ENCODE measurements at regions not wholly inside any gene's neighbourhood (a gene's known extent, or its start where the extent isn't known, plus 50 kb on each side); places are given as distances from the start of the nearest gene placed in this dataset.

GRCh38 chr18:33841221-33841967, 263.4 kb downstream of the ASXL3 start:
- WGBS, 2 donors: 85 to 86% methylated on average over 6 of the region's 6 CpGs
- no peaks in the 10 kb centered on the region for H3K4me1 ChIP-seq

GRCh38 chr18:33840212-33840593, 262.2 kb downstream of the ASXL3 start:
- H3K9me3 ChIP-seq: no peaks in the 10 kb centered on the region
- H3K4me1 ChIP-seq: no peaks in the 10 kb centered on the region
- H3K27me3 ChIP-seq: no peaks in the 10 kb centered on the region
- no peak overlapping the region for H3K4me3 ChIP-seq
- TF ChIP-seq, protein P1, sequence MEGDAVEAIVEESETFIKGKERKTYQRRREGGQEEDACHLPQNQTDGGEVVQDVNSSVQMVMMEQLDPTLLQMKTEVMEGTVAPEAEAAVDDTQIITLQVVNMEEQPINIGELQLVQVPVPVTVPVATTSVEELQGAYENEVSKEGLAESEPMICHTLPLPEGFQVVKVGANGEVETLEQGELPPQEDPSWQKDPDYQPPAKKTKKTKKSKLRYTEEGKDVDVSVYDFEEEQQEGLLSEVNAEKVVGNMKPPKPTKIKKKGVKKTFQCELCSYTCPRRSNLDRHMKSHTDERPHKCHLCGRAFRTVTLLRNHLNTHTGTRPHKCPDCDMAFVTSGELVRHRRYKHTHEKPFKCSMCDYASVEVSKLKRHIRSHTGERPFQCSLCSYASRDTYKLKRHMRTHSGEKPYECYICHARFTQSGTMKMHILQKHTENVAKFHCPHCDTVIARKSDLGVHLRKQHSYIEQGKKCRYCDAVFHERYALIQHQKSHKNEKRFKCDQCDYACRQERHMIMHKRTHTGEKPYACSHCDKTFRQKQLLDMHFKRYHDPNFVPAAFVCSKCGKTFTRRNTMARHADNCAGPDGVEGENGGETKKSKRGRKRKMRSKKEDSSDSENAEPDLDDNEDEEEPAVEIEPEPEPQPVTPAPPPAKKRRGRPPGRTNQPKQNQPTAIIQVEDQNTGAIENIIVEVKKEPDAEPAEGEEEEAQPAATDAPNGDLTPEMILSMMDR (IDR thresholded peaks at IDR 0.05): no peak
- TF ChIP-seq POLR2A (IDR thresholded peaks at IDR 0.05): no peak
- DNase-seq: no peak
- 46 to 72% methylated on average over 2 of the region's 2 CpGs for WGBS, 2 donors
- H3K36me3 ChIP-seq (ENCODE audit: low read depth, missing control alignments): no peaks in the 10 kb centered on the region
- intact Hi-C loops (cut with DNase I; ENCODE audit: low total_unique reads): no loop called here
- H3K27ac ChIP-seq: no peak overlapping the region

More at GRCh38 chr18:33841221-33841967, 263.4 kb downstream of the ASXL3 start:
- TF ChIP-seq, protein P1 (IDR thresholded peaks at IDR 0.05): no peak
- no peak for TF ChIP-seq POLR2A (IDR thresholded peaks at IDR 0.05)
- no peaks in the 10 kb centered on the region for H3K36me3 ChIP-seq (ENCODE audit: low read depth, missing control alignments)
- intact Hi-C loops (cut with DNase I; ENCODE audit: low total_unique reads): no loop called here
- no peaks in the 10 kb centered on the region for H3K27me3 ChIP-seq
- no peaks in the 10 kb centered on the region for H3K9me3 ChIP-seq
- H3K27ac ChIP-seq: no peak overlapping the region
- no peak overlapping the region for H3K4me3 ChIP-seq
- no peak for DNase-seq

DNA sequence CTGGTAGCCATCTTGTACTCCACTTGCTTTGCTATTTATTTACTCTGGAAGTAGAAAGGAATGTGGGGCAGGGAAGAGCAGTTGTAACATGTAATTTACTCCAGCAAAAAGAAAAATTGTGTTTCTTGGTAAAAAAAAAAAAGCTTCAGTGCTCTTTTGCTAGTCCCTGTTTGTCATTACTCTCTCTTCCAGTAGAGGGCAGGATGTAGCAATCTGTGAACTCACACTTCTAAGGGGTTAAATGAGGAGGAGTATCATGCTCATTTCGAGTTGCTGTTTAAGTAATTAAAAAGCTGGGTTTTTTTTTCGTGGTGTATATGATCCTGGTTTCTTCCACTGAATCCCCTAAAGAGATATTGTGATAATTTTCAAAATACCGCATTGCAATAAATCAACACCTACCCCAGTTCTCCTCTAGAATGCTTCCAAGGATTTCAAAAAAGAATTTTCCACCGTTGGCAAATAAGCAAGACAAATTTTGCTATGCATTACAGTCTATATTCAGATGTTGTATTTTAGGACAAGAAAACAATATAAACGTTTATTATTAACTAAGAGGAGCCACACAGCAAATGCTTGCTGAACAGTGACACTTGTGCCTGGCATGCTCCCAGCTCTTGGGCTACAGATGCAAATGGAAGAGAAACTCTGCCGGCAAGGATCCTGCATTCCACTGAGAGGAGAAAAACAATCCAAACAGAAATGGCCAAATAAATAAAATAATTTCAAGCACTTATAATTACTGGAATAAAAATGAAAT, 261.6 kb downstream of the ASXL3 start:
- intact Hi-C loops (cut with DNase I; ENCODE audit: low total_unique reads): no loop called here
- DNase-seq: no peak
- H3K4me1 ChIP-seq: no peaks in the 10 kb centered on the region

GRCh38 chr18:33838054-33838453, 260.0 kb downstream of the ASXL3 start:
- no peaks in the 10 kb centered on the region for H3K36me3 ChIP-seq (ENCODE audit: low read depth, missing control alignments)
- H3K27ac ChIP-seq: no peak overlapping the region
- no peak for DNase-seq
- H3K4me1 ChIP-seq: no peaks in the 10 kb centered on the region
- no peak overlapping the region for H3K4me3 ChIP-seq
- no peak for TF ChIP-seq POLR2A (IDR thresholded peaks at IDR 0.05)
- TF ChIP-seq, protein P1 (IDR thresholded peaks at IDR 0.05): no peak
- 89 to 97% methylated on average over 1 of the region's 1 CpG for WGBS, 2 donors
- intact Hi-C loops (cut with DNase I; ENCODE audit: low total_unique reads): no loop called here
- H3K9me3 ChIP-seq: no peaks in the 10 kb centered on the region
- H3K27me3 ChIP-seq: no peaks in the 10 kb centered on the region

More for the DNA sequence above, 261.6 kb downstream of the ASXL3 start:
- Histone ChIP-seq H3K27me3 (no peaks in the 10 kb centered on the region), H3K36me3 (ENCODE audit: low read depth, missing control alignments) (no peaks in the 10 kb centered on the region), H3K27ac (no peak overlapping the region), H3K9me3 (no peaks in the 10 kb centered on the region), H3K4me3 (no peak overlapping the region)
- WGBS, 2 donors: 22% methylated on average over 6 of the region's 6 CpGs
- TF ChIP-seq POLR2A (IDR thresholded peaks at IDR 0.05): no peak
- TF ChIP-seq, protein P1 (IDR thresholded peaks at IDR 0.05): peak in 2 of 3 experiments; percentile 39 to 54
